Karpas-422 (cell line): ENCODE measurements at regions not wholly inside any gene's neighbourhood (a gene's known extent, or its start where the extent isn't known, plus 50 kb on each side); places are given as distances from the start of the nearest gene placed in this dataset.

Experiments used
- DNase-seq: peaks from one replicate; pipeline ENCODE4 v3.0.0-alpha.2; 2015
- H2AFZ ChIP-seq: fragments of 200-600 bp; sonication (generic); 2 replicates; pipeline ENCODE4 v1.6.1; 2014; ENCODE audit warnings: antibody characterized with exemption, low read length, mixed read lengths
- H3K27ac ChIP-seq: fragments of 200-600 bp; sonication (generic); 2 replicates; pipeline ENCODE4 v1.5.1; 2014; ENCODE audit warnings: mild to moderate bottlenecking, low read length, moderate library complexity
- H3K27me3 ChIP-seq: fragments of 200-600 bp; sonication (generic); 2 replicates; pipeline ENCODE4 v1.6.1; 2014; ENCODE audit warnings: low read length, mixed read lengths
- H3K36me3 ChIP-seq: fragments of 200-600 bp; sonication (generic); 2 replicates; pipeline ENCODE4 v1.6.1; 2014; ENCODE audit warnings: low read length, mixed read lengths; ENCODE audit not compliant: insufficient read depth
- H3K4me1 ChIP-seq: fragments of 200-600 bp; sonication (generic); 2 replicates; pipeline ENCODE4 v1.6.1; 2014; ENCODE audit warnings: mild to moderate bottlenecking, low read length, mixed read lengths
- H3K4me2 ChIP-seq: fragments of 200-600 bp; sonication (generic); 2 replicates; pipeline ENCODE4 v1.6.1; 2014; ENCODE audit warnings: low read length, low read depth, mild to moderate bottlenecking; ENCODE audit not compliant: poor library complexity, severe bottlenecking
- H3K4me3 ChIP-seq: fragments of 200-600 bp; sonication (generic); 2 replicates; pipeline ENCODE4 v1.5.1; 2014; ENCODE audit warnings: mild to moderate bottlenecking, antibody characterized with exemption, low read length, mixed read lengths
- H3K79me2 ChIP-seq: fragments of 200-600 bp; sonication (generic); 2 replicates; pipeline ENCODE4 v1.6.1; 2014; ENCODE audit warnings: mild to moderate bottlenecking, low read length, mixed read lengths
- H3K9ac ChIP-seq: fragments of 200-600 bp; sonication (generic); 2 replicates; pipeline ENCODE4 v1.6.0; 2014; ENCODE audit warnings: low read length
- H3K9me2 ChIP-seq: fragments of 200-600 bp; sonication (generic), shearing (Covaris generic); replicated peaks from 2 replicates; pipeline ENCODE4 v1.6.0; 2014; ENCODE audit warnings: mild to moderate bottlenecking, low read length, moderate library complexity; ENCODE audit not compliant: insufficient read depth
- H3K9me3 ChIP-seq: fragments of 300-700, 200-600 bp; sonication (generic); 2 replicates; pipeline ENCODE4 v1.6.1; 2014; ENCODE audit warnings: low read length, mixed read lengths
- H4K20me1 ChIP-seq: fragments of 200-600 bp; sonication (generic); 2 replicates; pipeline ENCODE4 v1.6.1; 2014; ENCODE audit warnings: mild to moderate bottlenecking, antibody characterized with exemption, low read length, low read depth; ENCODE audit not compliant: insufficient read depth

DNA sequence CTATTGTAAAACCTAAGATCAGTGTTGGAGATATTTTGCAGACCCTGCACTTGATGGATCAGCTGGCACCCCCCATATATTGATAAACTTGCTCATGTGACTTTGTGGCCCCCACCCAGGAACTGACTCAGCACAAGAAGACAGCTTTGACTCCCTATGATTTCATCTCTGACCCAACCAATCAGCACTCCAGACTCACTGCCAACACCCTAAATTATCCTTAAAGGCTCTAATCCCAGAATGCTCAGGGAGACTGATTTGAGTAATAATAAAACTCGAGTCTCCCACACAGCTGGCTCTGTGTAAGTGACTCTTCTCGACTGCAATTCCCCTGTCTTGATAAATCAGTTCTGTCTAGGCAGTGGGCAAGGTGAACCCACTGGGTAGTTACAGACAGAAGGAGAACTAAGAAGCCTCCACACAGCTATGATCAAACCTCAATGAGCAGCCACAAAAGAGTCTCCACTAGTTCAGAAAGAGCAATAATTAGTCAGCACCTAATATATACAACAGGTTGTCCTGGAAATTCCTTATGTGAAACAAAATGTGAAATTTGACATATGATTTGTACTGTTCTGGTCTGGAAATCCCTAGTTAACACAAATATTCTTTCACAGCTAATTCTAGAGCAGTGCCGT is 52.2 kb downstream of the ACTL7B start:
- no peaks in the 10 kb centered on the region for H3K79me2 ChIP-seq
- H4K20me1 ChIP-seq = no peaks in the 10 kb centered on the region
- no peaks in the 10 kb centered on the region for H3K9me3 ChIP-seq
- DNase-seq = no peak
- H3K4me3 ChIP-seq = no peak overlapping the region
- H3K9ac ChIP-seq = no peak overlapping the region
- H3K27ac ChIP-seq = no peak overlapping the region
- no peaks in the 10 kb centered on the region for H3K27me3 ChIP-seq
- H3K36me3 ChIP-seq = no peaks in the 10 kb centered on the region
- no peak overlapping the region for H3K4me2 ChIP-seq
- H3K4me1 ChIP-seq = no peaks in the 10 kb centered on the region
- H3K9me2 ChIP-seq = no peaks in the 10 kb centered on the region
- no peak overlapping the region for H2AFZ ChIP-seq

DNA sequence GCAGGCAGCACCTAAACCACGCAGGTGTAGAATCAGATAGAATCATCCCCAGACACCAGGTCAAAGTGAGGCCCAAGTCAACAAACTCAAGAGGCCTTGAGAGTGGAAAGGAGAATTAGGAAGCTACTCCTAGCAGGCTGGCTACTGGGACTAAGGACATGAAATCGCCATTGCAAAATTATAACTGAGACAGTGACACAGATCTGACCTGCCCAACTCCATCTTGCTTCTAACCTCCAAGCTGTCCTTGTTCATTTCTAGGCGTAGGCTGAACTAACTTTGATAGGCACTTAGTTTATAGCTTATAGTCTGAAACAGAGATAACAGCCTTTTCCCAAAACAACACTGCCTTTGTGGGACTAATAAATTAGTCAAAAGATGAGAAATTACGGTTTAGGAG is 52.8 kb downstream of the ACTL7B start:
- no peak overlapping the region for H3K4me3 ChIP-seq
- no peaks in the 10 kb centered on the region for H4K20me1 ChIP-seq
- no peaks in the 10 kb centered on the region for H3K9me2 ChIP-seq
- no peaks in the 10 kb centered on the region for H3K36me3 ChIP-seq
- H3K79me2 ChIP-seq = no peaks in the 10 kb centered on the region
- no peak for DNase-seq
- no peak overlapping the region for H3K27ac ChIP-seq
- H2AFZ ChIP-seq = no peak overlapping the region
- H3K4me2 ChIP-seq = no peak overlapping the region
- H3K4me1 ChIP-seq = no peaks in the 10 kb centered on the region
- H3K9ac ChIP-seq = no peak overlapping the region
- H3K27me3 ChIP-seq = no peaks in the 10 kb centered on the region
- no peaks in the 10 kb centered on the region for H3K9me3 ChIP-seq

DNA sequence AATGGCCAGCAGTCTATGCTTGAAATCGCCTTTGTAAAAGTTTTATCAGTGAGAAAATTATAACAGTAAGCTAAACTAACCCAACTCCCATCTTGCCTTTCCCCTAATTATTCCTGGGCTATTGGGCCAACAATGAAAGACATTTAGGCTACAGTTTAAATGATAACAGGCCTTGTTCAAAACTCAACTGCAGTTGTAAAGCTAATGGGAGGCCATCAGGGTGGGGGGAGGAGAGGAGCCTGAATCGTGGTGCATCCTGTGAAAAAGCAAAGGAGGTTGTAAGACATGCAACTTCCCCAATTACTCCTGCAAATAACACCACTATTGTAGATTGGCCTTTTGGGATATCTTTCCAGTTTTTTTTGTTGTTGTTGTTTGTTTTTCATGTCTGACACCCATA is 53.8 kb downstream of the ACTL7B start:
- H3K36me3 ChIP-seq = no peaks in the 10 kb centered on the region
- H3K79me2 ChIP-seq = no peaks in the 10 kb centered on the region
- H3K27ac ChIP-seq = no peak overlapping the region
- no peaks in the 10 kb centered on the region for H3K9me2 ChIP-seq
- no peaks in the 10 kb centered on the region for H3K27me3 ChIP-seq
- no peaks in the 10 kb centered on the region for H3K9me3 ChIP-seq
- no peaks in the 10 kb centered on the region for H3K4me1 ChIP-seq
- no peak overlapping the region for H2AFZ ChIP-seq
- H3K4me3 ChIP-seq = no peak overlapping the region
- H3K4me2 ChIP-seq = no peak overlapping the region
- no peak for DNase-seq
- H4K20me1 ChIP-seq = no peaks in the 10 kb centered on the region
- H3K9ac ChIP-seq = no peak overlapping the region

DNA sequence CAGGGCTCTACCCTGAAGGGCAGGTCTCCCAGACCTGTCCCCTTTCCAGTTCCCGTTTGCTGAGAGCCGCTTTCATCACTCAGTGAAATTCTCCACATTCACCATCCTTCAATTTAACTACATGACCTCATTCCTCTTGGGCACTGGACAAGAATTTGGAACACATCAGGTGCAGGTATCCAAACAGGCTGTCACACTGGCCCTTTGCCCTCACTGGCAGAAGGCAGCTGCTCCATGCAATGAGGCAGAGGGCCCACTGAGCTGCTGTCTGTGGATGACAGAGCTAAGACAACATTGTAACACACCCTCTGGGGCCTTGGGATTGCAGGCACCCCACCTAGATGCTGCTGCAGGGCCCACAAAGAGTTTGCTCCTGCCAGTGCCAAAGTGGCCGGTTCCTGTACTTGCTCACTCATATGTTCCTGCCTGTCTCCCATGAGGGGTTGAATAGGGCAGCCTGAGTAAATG is 55.1 kb downstream of the ACTL7B start:
- H2AFZ ChIP-seq = no peak overlapping the region
- H4K20me1 ChIP-seq = no peaks in the 10 kb centered on the region
- no peaks in the 10 kb centered on the region for H3K9me3 ChIP-seq
- no peak overlapping the region for H3K27ac ChIP-seq
- H3K27me3 ChIP-seq = no peaks in the 10 kb centered on the region
- DNase-seq = no peak
- no peaks in the 10 kb centered on the region for H3K4me1 ChIP-seq
- no peaks in the 10 kb centered on the region for H3K36me3 ChIP-seq
- no peak overlapping the region for H3K9ac ChIP-seq
- no peak overlapping the region for H3K4me3 ChIP-seq
- H3K79me2 ChIP-seq = no peaks in the 10 kb centered on the region
- H3K9me2 ChIP-seq = no peaks in the 10 kb centered on the region
- H3K4me2 ChIP-seq = no peak overlapping the region

DNA sequence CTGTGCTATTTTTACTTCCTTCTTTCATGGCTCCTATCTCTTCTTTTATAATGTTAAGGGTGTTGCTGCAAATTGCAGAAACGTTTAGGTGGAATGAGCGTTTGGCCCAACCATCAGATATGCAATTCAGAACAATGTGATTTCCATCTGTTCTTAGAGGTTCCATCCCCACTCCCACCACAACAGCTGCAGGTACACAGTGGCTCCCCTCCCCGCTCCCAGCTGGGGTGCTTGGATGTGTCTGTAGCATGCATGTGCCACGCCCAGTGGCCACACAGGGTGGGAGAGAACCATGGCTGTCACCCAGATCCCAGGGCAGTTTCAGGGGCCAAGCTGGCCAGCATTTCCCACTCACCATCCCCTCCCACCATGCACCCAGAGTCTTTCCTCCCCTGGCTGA is 62.2 kb downstream of the ACTL7B start:
- H3K79me2 ChIP-seq = no peaks in the 10 kb centered on the region
- H3K9me2 ChIP-seq = no peaks in the 10 kb centered on the region
- H3K27ac ChIP-seq = no peak overlapping the region
- H3K4me1 ChIP-seq = no peaks in the 10 kb centered on the region
- H3K27me3 ChIP-seq = no peaks in the 10 kb centered on the region
- H3K9ac ChIP-seq = no peak overlapping the region
- H4K20me1 ChIP-seq = no peaks in the 10 kb centered on the region
- H3K36me3 ChIP-seq = no peaks in the 10 kb centered on the region
- no peak overlapping the region for H3K4me3 ChIP-seq
- no peak overlapping the region for H3K4me2 ChIP-seq
- H2AFZ ChIP-seq = no peak overlapping the region
- DNase-seq = no peak
- H3K9me3 ChIP-seq = no peaks in the 10 kb centered on the region

DNA sequence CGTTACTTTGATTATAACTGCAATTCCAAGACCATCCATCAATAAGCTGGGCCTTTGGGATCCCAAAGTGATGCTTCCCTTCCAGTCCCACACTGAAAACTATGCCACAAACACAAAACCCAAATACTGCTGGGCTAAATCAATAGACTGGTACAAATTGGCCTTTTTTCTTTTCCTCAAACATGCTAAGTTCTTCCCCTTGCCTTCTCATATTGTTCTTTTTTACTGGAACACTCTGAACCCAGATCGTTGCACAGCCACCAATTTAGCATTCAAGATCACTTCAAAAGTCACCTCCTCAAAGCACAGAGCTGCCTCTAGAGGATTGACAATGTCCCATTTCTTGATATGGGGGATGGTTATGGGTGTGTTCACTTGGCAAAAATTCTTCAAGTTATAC is 66.0 kb downstream of the ACTL7B start:
- Histone ChIP-seq H3K27ac (no peak overlapping the region), H4K20me1 (no peaks in the 10 kb centered on the region), H3K9me3 (no peaks in the 10 kb centered on the region), H3K9me2 (no peaks in the 10 kb centered on the region), H3K4me3 (no peak overlapping the region), H2AFZ (no peak overlapping the region), H3K9ac (no peak overlapping the region), H3K4me1 (no peaks in the 10 kb centered on the region), H3K36me3 (no peaks in the 10 kb centered on the region), H3K27me3 (no peaks in the 10 kb centered on the region), H3K4me2 (no peak overlapping the region), H3K79me2 (no peaks in the 10 kb centered on the region)
- no peak for DNase-seq

DNA sequence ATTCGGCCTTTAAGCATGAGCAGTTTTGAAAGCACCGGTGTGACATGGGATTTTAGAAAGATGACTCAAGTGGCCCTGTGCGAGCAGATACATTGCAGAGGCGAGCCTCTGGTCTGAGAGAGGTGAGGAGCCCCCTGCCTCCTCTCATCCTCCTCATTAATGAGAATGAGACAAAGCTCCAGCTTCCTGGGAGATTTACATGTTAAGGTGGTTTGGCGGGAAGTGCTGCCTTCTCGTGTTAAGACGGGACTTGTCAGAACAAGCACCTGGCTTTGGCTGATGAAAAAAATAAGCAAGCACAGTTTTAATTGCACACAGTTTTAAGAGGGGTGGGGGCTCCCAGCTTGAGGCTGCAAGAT is 68.1 kb downstream of the ACTL7B start:
- no peaks in the 10 kb centered on the region for H3K9me2 ChIP-seq
- no peaks in the 10 kb centered on the region for H3K79me2 ChIP-seq
- no peaks in the 10 kb centered on the region for H3K27me3 ChIP-seq
- H3K4me1 ChIP-seq = no peaks in the 10 kb centered on the region
- no peak overlapping the region for H3K9ac ChIP-seq
- H3K9me3 ChIP-seq = no peaks in the 10 kb centered on the region
- no peak overlapping the region for H3K27ac ChIP-seq
- no peak overlapping the region for H2AFZ ChIP-seq
- H3K4me2 ChIP-seq = no peak overlapping the region
- H3K4me3 ChIP-seq = no peak overlapping the region
- H4K20me1 ChIP-seq = no peaks in the 10 kb centered on the region
- DNase-seq = no peak
- H3K36me3 ChIP-seq = no peaks in the 10 kb centered on the region

DNA sequence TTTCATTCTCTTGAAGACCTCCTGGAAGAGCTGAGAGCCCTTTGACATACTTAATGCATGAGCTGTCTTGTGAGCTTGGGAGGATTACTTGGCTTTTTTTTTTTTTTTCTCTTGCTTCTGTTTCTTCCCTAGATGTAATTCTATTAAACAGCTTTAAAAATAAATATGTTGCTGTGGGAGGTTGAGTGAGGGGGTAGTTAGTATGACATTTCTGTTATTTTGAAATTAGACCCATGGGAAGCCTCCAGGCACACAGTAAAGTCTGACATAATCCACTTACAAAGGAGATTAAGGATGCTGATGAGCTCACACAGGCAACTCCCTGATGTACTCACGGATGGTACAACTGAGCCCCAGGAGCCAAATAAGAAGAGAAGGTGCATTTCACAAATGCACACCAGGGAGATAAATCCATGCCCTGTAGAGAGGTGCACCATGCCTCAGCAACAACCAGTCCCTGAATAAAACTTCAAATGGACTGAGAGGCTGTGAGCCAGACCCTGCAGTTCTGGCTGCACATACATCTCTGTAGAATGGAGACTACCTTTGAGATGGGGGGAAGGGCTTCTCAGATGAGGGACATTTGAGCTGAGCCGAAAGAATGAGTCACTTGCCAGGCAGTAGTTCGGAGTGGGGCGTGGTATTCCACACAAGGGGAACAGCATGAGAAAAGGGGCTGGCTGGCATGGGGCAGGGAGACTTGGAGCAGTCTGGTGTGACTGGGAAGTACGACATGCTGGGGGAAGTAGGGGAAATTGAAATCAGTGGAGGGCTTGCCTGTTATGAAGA is 68.7 kb downstream of the ACTL7B start:
- H4K20me1 ChIP-seq = no peaks in the 10 kb centered on the region
- no peak overlapping the region for H3K9ac ChIP-seq
- no peak overlapping the region for H3K4me2 ChIP-seq
- H3K4me1 ChIP-seq = no peaks in the 10 kb centered on the region
- no peaks in the 10 kb centered on the region for H3K9me3 ChIP-seq
- DNase-seq = no peak
- H2AFZ ChIP-seq = no peak overlapping the region
- no peaks in the 10 kb centered on the region for H3K9me2 ChIP-seq
- H3K4me3 ChIP-seq = no peak overlapping the region
- no peaks in the 10 kb centered on the region for H3K36me3 ChIP-seq
- H3K27ac ChIP-seq = no peak overlapping the region
- no peaks in the 10 kb centered on the region for H3K27me3 ChIP-seq
- H3K79me2 ChIP-seq = no peaks in the 10 kb centered on the region
